ENCODE measurements at regions not wholly inside any gene's neighbourhood (a gene's known extent, or its start where the extent isn't known, plus 50 kb on each side); places are given as distances from the start of the nearest gene placed in this dataset.

- Histone ChIP-seq H3K79me2 (ENCODE audit: low read length) (no peaks in the 10 kb centered on the region), H3K36me3 (ENCODE audit: insufficient read depth, low read length) (no peaks in the 10 kb centered on the region), H4K20me1 (ENCODE audit: insufficient read depth, low read depth, low read length) (no peaks in the 10 kb centered on the region), H3K9ac (ENCODE audit: low read length) (no peak overlapping the region), H3K4me3 (ENCODE audit: low read length) (no peak overlapping the region), H2AFZ (ENCODE audit: low read length) (no peak overlapping the region), H3K27me3 (ENCODE audit: low read length) (no peaks in the 10 kb centered on the region), H3K9me3 (ENCODE audit: low read length) (no peaks in the 10 kb centered on the region), H3K4me1 (ENCODE audit: low read length) (no peaks in the 10 kb centered on the region), H3K4me2 (ENCODE audit: low read depth, low read length, poor library complexity, severe bottlenecking) (no peak overlapping the region), H3K9me2 (replicated peaks; ENCODE audit: insufficient read depth, low read length) (no peaks in the 10 kb centered on the region), H3K27ac (ENCODE audit: low read length) (no peak overlapping the region)
- no peak for DNase-seq
These were observed 518.0 kb upstream of the MEF2C start for GRCh38 chr5:89401012-89401411.

GRCh38 chr5:89399548-89399947 lies 516.6 kb upstream of the MEF2C start:
- Histone ChIP-seq H3K9me2 (replicated peaks; ENCODE audit: insufficient read depth, low read length) (no peaks in the 10 kb centered on the region), H3K9me3 (ENCODE audit: low read length) (no peaks in the 10 kb centered on the region), H2AFZ (ENCODE audit: low read length) (no peak overlapping the region), H3K4me1 (ENCODE audit: low read length) (no peaks in the 10 kb centered on the region), H3K9ac (ENCODE audit: low read length) (no peak overlapping the region), H3K4me3 (ENCODE audit: low read length) (no peak overlapping the region), H3K27me3 (ENCODE audit: low read length) (no peaks in the 10 kb centered on the region), H3K27ac (ENCODE audit: low read length) (no peak overlapping the region), H3K79me2 (ENCODE audit: low read length) (no peaks in the 10 kb centered on the region), H3K36me3 (ENCODE audit: insufficient read depth, low read length) (no peaks in the 10 kb centered on the region), H3K4me2 (ENCODE audit: low read depth, low read length, poor library complexity, severe bottlenecking) (no peak overlapping the region), H4K20me1 (ENCODE audit: insufficient read depth, low read depth, low read length) (no peaks in the 10 kb centered on the region)
- DNase-seq = no peak

DNA sequence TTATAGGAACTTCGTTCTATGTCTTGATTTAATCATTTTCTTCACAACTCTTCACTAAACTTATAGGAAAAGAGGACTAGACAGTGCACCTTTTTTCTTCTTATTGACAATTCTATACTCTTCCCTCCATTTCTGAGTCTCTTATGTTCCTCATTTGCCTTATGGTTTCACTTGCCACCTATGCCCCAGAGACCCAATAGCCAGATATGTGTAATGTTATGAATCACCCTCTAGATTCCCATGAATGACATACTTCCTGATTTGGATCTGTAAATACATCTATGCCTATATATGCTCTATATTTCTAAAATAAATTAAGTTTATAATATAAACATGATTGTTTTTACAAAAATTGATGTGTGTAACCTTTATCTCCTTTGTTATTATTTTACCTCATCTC lies 514.1 kb upstream of the MEF2C start:
- Histone ChIP-seq H3K36me3 (ENCODE audit: insufficient read depth, low read length) (no peaks in the 10 kb centered on the region), H3K9me3 (ENCODE audit: low read length) (no peaks in the 10 kb centered on the region), H3K27me3 (ENCODE audit: low read length) (no peaks in the 10 kb centered on the region), H3K27ac (ENCODE audit: low read length) (no peak overlapping the region), H3K9ac (ENCODE audit: low read length) (no peak overlapping the region), H3K9me2 (replicated peaks; ENCODE audit: insufficient read depth, low read length) (no peaks in the 10 kb centered on the region), H3K79me2 (ENCODE audit: low read length) (no peaks in the 10 kb centered on the region), H3K4me3 (ENCODE audit: low read length) (no peak overlapping the region), H4K20me1 (ENCODE audit: insufficient read depth, low read depth, low read length) (no peaks in the 10 kb centered on the region), H2AFZ (ENCODE audit: low read length) (no peak overlapping the region), H3K4me1 (ENCODE audit: low read length) (no peaks in the 10 kb centered on the region), H3K4me2 (ENCODE audit: low read depth, low read length, poor library complexity, severe bottlenecking) (no peak overlapping the region)
- DNase-seq = no peak

GRCh38 chr5:89396278-89396954 lies 513.4 kb upstream of the MEF2C start:
- H3K4me1 ChIP-seq (ENCODE audit: low read length) = no peaks in the 10 kb centered on the region
- no peaks in the 10 kb centered on the region for H3K27me3 ChIP-seq (ENCODE audit: low read length)
- H3K79me2 ChIP-seq (ENCODE audit: low read length) = no peaks in the 10 kb centered on the region
- H4K20me1 ChIP-seq (ENCODE audit: insufficient read depth, low read depth, low read length) = no peaks in the 10 kb centered on the region
- H3K9me2 ChIP-seq (replicated peaks; ENCODE audit: insufficient read depth, low read length) = no peaks in the 10 kb centered on the region
- H3K36me3 ChIP-seq (ENCODE audit: insufficient read depth, low read length) = no peaks in the 10 kb centered on the region
- no peak for DNase-seq
- H3K4me3 ChIP-seq (ENCODE audit: low read length) = no peak overlapping the region
- H3K9me3 ChIP-seq (ENCODE audit: low read length) = no peaks in the 10 kb centered on the region
- H3K27ac ChIP-seq (ENCODE audit: low read length) = no peak overlapping the region
- H3K4me2 ChIP-seq (ENCODE audit: low read depth, low read length, poor library complexity, severe bottlenecking) = no peak overlapping the region
- no peak overlapping the region for H2AFZ ChIP-seq (ENCODE audit: low read length)
- H3K9ac ChIP-seq (ENCODE audit: low read length) = no peak overlapping the region

GRCh38 chr5:89395111-89395510 lies 512.1 kb upstream of the MEF2C start:
- H3K27ac ChIP-seq (ENCODE audit: low read length) = no peak overlapping the region
- H3K9ac ChIP-seq (ENCODE audit: low read length) = no peak overlapping the region
- no peak overlapping the region for H3K4me2 ChIP-seq (ENCODE audit: low read depth, low read length, poor library complexity, severe bottlenecking)

GRCh38 chr5:89388872-89389271 lies 505.9 kb upstream of the MEF2C start:
- no peak overlapping the region for H2AFZ ChIP-seq (ENCODE audit: low read length)

More at GRCh38 chr5:89395111-89395510, 512.1 kb upstream of the MEF2C start:
- no peak for DNase-seq
- Histone ChIP-seq H3K27me3 (ENCODE audit: low read length) (no peaks in the 10 kb centered on the region), H3K9me2 (replicated peaks; ENCODE audit: insufficient read depth, low read length) (no peaks in the 10 kb centered on the region), H3K36me3 (ENCODE audit: insufficient read depth, low read length) (no peaks in the 10 kb centered on the region), H3K4me3 (ENCODE audit: low read length) (no peak overlapping the region), H4K20me1 (ENCODE audit: insufficient read depth, low read depth, low read length) (no peaks in the 10 kb centered on the region), H2AFZ (ENCODE audit: low read length) (no peak overlapping the region), H3K79me2 (ENCODE audit: low read length) (no peaks in the 10 kb centered on the region), H3K9me3 (ENCODE audit: low read length) (no peaks in the 10 kb centered on the region), H3K4me1 (ENCODE audit: low read length) (no peaks in the 10 kb centered on the region)

DNA sequence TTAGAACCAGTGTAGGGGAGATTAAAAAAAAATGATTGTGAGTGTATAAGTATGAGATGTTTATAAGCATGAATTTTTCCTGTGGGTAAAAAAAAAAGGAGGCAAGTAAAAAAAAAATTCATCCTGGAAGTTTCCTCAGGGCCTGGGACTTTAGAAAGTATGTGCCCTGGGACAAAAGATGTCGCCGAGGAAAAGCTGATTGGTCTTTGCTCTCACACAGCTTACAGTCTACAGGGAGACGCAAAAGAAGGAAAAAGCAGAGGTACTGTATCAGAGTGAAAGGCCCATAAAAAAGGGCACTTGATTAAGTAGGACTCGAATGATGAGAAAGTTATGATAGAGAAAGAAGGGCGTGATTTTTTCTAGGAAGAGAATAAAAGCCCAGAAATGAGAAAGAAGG lies 501.4 kb upstream of the MEF2C start:
- Histone ChIP-seq H3K27ac (ENCODE audit: low read length) (no peak overlapping the region), H3K9ac (ENCODE audit: low read length) (no peak overlapping the region), H3K79me2 (ENCODE audit: low read length) (no peaks in the 10 kb centered on the region), H3K4me2 (ENCODE audit: low read depth, low read length, poor library complexity, severe bottlenecking) (no peak overlapping the region), H3K9me2 (replicated peaks; ENCODE audit: insufficient read depth, low read length) (no peaks in the 10 kb centered on the region), H3K27me3 (ENCODE audit: low read length) (no peaks in the 10 kb centered on the region), H3K4me3 (ENCODE audit: low read length) (no peak overlapping the region), H3K36me3 (ENCODE audit: insufficient read depth, low read length) (no peaks in the 10 kb centered on the region), H2AFZ (ENCODE audit: low read length) (no peak overlapping the region), H4K20me1 (ENCODE audit: insufficient read depth, low read depth, low read length) (no peaks in the 10 kb centered on the region), H3K9me3 (ENCODE audit: low read length) (no peaks in the 10 kb centered on the region), H3K4me1 (ENCODE audit: low read length) (no peaks in the 10 kb centered on the region)
- no peak for DNase-seq

More at GRCh38 chr5:89388872-89389271, 505.9 kb upstream of the MEF2C start:
- Histone ChIP-seq H3K4me2 (ENCODE audit: low read depth, low read length, poor library complexity, severe bottlenecking) (no peak overlapping the region), H3K4me1 (ENCODE audit: low read length) (no peaks in the 10 kb centered on the region), H3K9me2 (replicated peaks; ENCODE audit: insufficient read depth, low read length) (no peaks in the 10 kb centered on the region), H3K9me3 (ENCODE audit: low read length) (no peaks in the 10 kb centered on the region), H3K79me2 (ENCODE audit: low read length) (no peaks in the 10 kb centered on the region), H3K4me3 (ENCODE audit: low read length) (no peak overlapping the region), H3K9ac (ENCODE audit: low read length) (no peak overlapping the region), H3K36me3 (ENCODE audit: insufficient read depth, low read length) (no peaks in the 10 kb centered on the region), H3K27me3 (ENCODE audit: low read length) (no peaks in the 10 kb centered on the region), H3K27ac (ENCODE audit: low read length) (no peak overlapping the region), H4K20me1 (ENCODE audit: insufficient read depth, low read depth, low read length) (no peaks in the 10 kb centered on the region)
- DNase-seq = no peak

- H3K79me2 ChIP-seq (ENCODE audit: low read length) = no peaks in the 10 kb centered on the region
- no peaks in the 10 kb centered on the region for H4K20me1 ChIP-seq (ENCODE audit: insufficient read depth, low read depth, low read length)
- no peaks in the 10 kb centered on the region for H3K27me3 ChIP-seq (ENCODE audit: low read length)
- H3K4me1 ChIP-seq (ENCODE audit: low read length) = no peaks in the 10 kb centered on the region
- no peak overlapping the region for H3K9ac ChIP-seq (ENCODE audit: low read length)
- no peaks in the 10 kb centered on the region for H3K9me3 ChIP-seq (ENCODE audit: low read length)
- H3K36me3 ChIP-seq (ENCODE audit: insufficient read depth, low read length) = no peaks in the 10 kb centered on the region
- no peak overlapping the region for H3K4me3 ChIP-seq (ENCODE audit: low read length)
- no peak for DNase-seq
- H3K4me2 ChIP-seq (ENCODE audit: low read depth, low read length, poor library complexity, severe bottlenecking) = no peak overlapping the region
- H2AFZ ChIP-seq (ENCODE audit: low read length) = no peak overlapping the region
- no peaks in the 10 kb centered on the region for H3K9me2 ChIP-seq (replicated peaks; ENCODE audit: insufficient read depth, low read length)
- no peak overlapping the region for H3K27ac ChIP-seq (ENCODE audit: low read length)
These were observed 497.7 kb upstream of the MEF2C start for GRCh38 chr5:89380635-89381034.

Data from Karpas-422 (cell line).